Effector memory CD4-positive, alpha-beta T cell (primary cell): ENCODE measurements at regions not wholly inside any gene's neighbourhood (a gene's known extent, or its start where the extent isn't known, plus 50 kb on each side); places are given as distances from the start of the nearest gene placed in this dataset.

ENCODE experiments used
- DNase-seq, 3 donors: peaks; one replicate each; pipeline ENCODE4 v3.0.0-alpha.2; 2020
- H3K27ac ChIP-seq: 2 replicates; pipeline ENCODE4 v1.7.0; 2013; ENCODE audit warnings: mild to moderate bottlenecking, low read length, moderate library complexity; ENCODE audit not compliant: insufficient read depth, poor library complexity, severe bottlenecking
- H3K27me3 ChIP-seq: replicated peaks from 2 replicates; pipeline ENCODE4 v1.7.0; 2013; ENCODE audit warnings: mild to moderate bottlenecking, low read length; ENCODE audit not compliant: insufficient read depth, control insufficient read depth, poor library complexity, severe bottlenecking
- H3K36me3 ChIP-seq: 2 replicates; pipeline ENCODE4 v1.7.0; 2013; ENCODE audit warnings: mild to moderate bottlenecking, low read length, moderate library complexity; ENCODE audit not compliant: control insufficient read depth, insufficient read depth
- H3K4me1 ChIP-seq: 2 replicates; pipeline ENCODE4 v1.7.0; 2013; ENCODE audit warnings: low read length, mild to moderate bottlenecking; ENCODE audit not compliant: control insufficient read depth, insufficient read depth, poor library complexity, severe bottlenecking
- H3K4me3 ChIP-seq: 2 replicates; pipeline ENCODE4 v1.7.0; 2013; ENCODE audit warnings: low read length, low read depth, mild to moderate bottlenecking; ENCODE audit not compliant: insufficient read depth, poor library complexity, severe bottlenecking
- H3K9me3 ChIP-seq: 2 replicates; pipeline ENCODE4 v1.7.0; 2013; ENCODE audit warnings: mild to moderate bottlenecking, low read length, moderate library complexity; ENCODE audit not compliant: control insufficient read depth

DNA sequence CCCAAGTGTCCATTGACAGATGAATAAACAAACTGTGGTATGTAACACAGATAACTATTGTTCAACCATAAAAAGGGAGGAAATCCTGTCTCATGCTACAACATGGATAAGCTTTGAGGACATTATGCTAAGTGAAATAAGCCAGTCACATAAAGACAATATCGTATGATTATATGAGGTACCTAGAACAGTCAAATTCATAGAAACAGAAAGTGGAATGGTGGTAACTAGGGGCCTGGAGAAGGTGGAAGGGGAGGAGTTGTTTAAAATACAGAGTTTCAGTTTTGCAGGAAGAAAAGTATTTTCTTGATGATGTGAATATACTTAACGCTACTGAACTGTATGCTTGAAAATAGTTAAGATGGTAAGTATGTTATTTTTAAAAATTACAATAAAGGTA lies 304.6 kb upstream of the CXCR4 start:
- Histone ChIP-seq H3K9me3 (no peaks in the 10 kb centered on the region), H3K27me3 (no peaks in the 10 kb centered on the region), H3K36me3 (no peaks in the 10 kb centered on the region)

DNA sequence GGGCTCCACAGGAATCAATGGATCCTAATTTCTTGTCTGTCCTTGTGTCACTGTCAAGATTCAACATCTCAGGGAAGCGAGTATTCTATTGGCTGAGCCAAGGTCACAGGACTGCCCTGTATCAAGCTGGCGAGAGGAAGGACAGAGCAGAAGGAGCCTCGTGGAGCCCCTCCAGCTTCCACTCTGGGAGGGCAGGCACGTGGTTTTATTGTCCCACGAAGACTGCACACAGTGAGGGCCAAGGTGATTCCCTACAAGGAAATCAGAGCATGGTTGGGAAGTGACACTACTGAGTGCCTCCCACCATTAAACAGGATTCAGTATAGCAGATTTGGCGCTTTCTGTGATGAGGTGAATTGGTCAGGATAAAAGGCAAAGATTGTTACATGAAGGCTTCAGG lies 302.4 kb upstream of the CXCR4 start:
- H3K9me3 ChIP-seq = no peaks in the 10 kb centered on the region
- H3K4me1 ChIP-seq = peaks cover 6% of the 10 kb centered on the region
- no peak for DNase-seq
- H3K27me3 ChIP-seq = no peaks in the 10 kb centered on the region
- H3K27ac ChIP-seq = no peak overlapping the region
- H3K36me3 ChIP-seq = no peaks in the 10 kb centered on the region
- H3K4me3 ChIP-seq = no peak overlapping the region

More for the DNA sequence above, 304.6 kb upstream of the CXCR4 start:
- peaks cover 6% of the 10 kb centered on the region for H3K4me1 ChIP-seq
- no peak for DNase-seq
- no peak overlapping the region for H3K4me3 ChIP-seq
- no peak overlapping the region for H3K27ac ChIP-seq

DNA sequence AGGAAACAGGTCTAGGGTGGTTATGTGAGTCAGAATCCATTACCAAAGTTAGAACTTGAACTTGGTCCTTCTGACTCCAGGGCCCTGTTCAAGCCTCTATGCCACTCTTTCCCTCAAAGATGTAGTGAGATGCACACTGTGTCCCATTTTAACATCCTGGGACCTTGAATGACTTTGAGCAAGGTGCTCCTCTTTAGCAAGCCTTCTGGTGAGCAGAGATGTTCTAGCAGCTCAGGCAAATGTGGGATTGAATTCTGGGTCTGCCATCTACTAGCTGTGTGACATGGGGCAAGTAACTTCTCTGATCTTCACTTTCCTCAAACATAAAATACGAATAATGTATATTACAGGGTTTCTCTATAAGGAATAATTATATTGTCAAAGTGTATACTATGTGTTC lies 294.0 kb upstream of the CXCR4 start:
- no peaks in the 10 kb centered on the region for H3K9me3 ChIP-seq
- no peaks in the 10 kb centered on the region for H3K4me1 ChIP-seq
- no peak overlapping the region for H3K27ac ChIP-seq
- no peaks in the 10 kb centered on the region for H3K36me3 ChIP-seq
- no peak for DNase-seq
- H3K4me3 ChIP-seq = no peak overlapping the region
- peaks cover 3% of the 10 kb centered on the region for H3K27me3 ChIP-seq

DNA sequence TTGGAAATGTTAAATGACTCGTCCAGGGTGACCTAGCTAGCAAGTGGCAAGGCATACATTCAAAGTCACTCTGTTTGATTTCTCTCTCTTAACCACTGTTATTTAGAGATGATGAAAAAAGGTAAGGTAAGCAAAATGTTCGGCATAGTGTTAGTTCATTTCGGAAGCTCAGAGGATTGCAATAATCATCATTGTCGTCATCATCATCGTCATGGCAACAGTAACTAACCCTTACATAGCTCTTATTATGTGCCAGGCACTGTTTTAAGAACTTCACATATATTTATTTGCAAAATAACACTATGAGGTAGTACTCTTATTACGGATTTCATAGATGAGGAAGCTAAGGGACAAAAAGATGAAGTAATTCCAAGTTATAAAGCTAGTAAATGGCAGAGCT lies 292.7 kb upstream of the CXCR4 start:
- Histone ChIP-seq H3K9me3 (no peaks in the 10 kb centered on the region), H3K27me3 (peaks cover 3% of the 10 kb centered on the region), H3K36me3 (no peaks in the 10 kb centered on the region), H3K4me3 (no peak overlapping the region), H3K27ac (no peak overlapping the region), H3K4me1 (no peaks in the 10 kb centered on the region)
- no peak for DNase-seq

DNA sequence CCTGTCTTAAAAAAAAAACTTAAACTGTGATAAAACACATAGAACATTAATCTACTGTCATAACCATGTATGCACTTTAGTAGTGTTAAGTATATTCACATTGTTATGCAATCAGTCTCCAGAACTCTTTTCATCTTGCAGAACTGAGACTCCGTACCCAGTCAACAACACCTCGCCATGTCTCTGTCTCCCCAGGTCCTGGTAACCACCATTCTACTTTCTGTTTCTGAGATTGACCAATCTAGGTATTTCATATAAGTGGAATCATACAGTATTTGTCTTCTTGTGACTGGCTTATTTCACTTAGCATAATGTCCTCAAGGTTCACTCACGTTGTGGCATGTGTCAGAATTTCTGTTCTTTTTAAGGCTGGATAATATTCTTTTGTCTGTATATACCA lies 290.8 kb upstream of the CXCR4 start:
- Histone ChIP-seq H3K9me3 (no peaks in the 10 kb centered on the region), H3K27ac (no peak overlapping the region), H3K36me3 (no peaks in the 10 kb centered on the region), H3K4me1 (no peaks in the 10 kb centered on the region), H3K27me3 (peaks cover 3% of the 10 kb centered on the region), H3K4me3 (no peak overlapping the region)
- no peak for DNase-seq

DNA sequence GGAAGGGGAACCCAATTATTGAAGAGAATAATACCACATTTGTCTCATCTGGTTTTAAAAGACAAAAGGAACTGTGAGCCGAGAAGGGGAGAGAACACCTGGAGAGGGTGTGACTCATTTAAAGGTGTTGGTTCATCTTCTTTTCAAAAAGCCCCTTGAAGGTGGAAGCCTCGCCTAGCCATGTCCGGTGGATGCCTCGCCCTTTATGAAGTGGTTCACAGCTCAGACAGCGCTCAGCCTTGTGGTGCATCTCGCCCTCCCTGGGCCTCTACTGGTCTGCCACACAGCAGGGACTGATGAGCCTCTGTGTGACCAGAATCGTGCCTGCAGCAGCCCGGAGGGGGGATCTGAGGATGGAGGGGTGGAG lies 290.0 kb upstream of the CXCR4 start:
- no peak overlapping the region for H3K27ac ChIP-seq
- H3K9me3 ChIP-seq = no peaks in the 10 kb centered on the region
- no peak overlapping the region for H3K4me3 ChIP-seq
- H3K36me3 ChIP-seq = no peaks in the 10 kb centered on the region
- no peak for DNase-seq
- peaks cover 3% of the 10 kb centered on the region for H3K27me3 ChIP-seq
- H3K4me1 ChIP-seq = no peaks in the 10 kb centered on the region

DNA sequence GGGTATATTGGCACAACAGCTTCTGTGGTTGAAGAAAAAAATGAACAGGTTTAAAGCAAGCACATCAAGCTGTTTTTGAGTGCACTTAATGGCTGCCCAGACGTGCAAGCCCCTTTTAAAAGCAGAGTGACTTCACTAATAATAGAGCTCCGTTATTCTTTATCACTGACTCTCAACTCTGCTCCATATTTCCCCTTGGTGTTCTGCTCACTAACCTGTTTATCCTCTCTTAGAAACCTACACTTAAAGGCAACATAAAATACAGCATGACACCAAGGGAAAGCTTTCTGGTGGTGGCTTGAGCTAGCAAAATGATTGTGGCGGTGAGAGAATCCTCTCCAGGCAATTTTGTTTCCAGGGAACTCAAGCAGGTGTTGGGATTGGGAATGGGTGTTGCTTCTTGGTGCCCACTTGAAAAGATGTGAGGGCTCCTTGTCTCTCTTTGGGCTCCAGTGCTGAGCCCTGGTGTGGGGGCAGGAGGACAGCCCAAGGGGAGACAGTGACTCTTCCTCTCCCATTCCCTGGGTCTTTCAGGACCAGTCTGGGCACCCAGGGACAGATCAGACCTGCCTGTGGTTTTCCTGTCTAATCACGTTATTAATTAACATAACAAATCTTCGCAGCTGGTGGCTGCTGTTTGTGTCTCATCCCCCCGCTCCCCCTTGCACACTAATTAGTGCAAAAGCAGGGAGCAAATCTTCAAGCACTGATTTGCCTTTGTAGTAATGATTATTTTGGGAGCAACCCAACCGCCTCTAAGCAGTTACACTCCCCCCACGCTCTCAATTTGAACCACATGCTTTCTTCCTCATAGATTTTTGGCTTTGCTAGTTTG lies 289.4 kb upstream of the CXCR4 start:
- Histone ChIP-seq H3K4me1 (no peaks in the 10 kb centered on the region), H3K27me3 (peaks cover 3% of the 10 kb centered on the region), H3K4me3 (no peak overlapping the region), H3K9me3 (no peaks in the 10 kb centered on the region), H3K36me3 (no peaks in the 10 kb centered on the region), H3K27ac (no peak overlapping the region)
- DNase-seq = no peak

DNA sequence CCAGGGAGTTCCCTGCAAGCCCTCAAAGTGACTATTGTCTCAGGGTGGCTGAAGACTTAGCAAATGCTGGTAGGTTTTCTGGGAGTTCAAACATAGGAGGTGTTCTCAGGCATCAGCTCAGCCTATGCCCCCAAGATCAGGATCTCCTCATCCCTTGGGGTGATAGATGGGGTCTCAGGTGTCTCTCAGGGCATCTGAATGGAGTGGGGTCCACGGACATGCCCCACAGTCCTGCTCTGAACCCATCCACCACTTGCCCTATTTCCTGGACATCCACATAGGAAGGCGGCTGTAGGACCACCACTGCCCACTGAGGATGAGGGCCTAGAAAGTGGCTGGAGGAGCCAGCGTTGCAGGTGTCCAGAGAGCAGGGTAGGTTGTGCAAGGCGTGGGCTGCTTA lies 287.0 kb upstream of the CXCR4 start:
- no peak for DNase-seq
- Histone ChIP-seq H3K4me3 (no peak overlapping the region), H3K4me1 (no peaks in the 10 kb centered on the region), H3K36me3 (no peaks in the 10 kb centered on the region), H3K27ac (no peak overlapping the region), H3K27me3 (peaks cover 3% of the 10 kb centered on the region), H3K9me3 (no peaks in the 10 kb centered on the region)

DNA sequence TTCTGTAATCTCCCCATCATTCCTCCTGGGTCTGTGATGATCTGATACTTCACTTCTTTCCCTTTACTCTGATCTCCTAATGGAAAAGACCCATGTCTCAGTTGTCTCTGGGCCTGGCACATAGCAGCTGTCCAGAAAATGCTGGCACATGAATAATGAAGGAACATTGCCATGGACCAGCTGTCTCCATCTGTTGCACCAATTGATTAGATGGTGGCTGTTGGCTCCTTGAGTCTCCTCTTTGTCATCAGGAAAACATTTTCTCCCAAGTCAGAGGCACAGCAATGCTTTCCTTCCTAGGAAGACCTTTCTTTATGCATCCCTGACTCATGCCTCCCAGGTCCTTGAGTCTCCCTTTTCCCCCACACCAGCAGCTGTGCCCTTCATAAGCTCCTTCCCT lies 286.2 kb upstream of the CXCR4 start:
- no peak overlapping the region for H3K27ac ChIP-seq
- peaks cover 3% of the 10 kb centered on the region for H3K27me3 ChIP-seq
- no peak for DNase-seq
- H3K9me3 ChIP-seq = no peaks in the 10 kb centered on the region
- H3K4me3 ChIP-seq = no peak overlapping the region
- no peaks in the 10 kb centered on the region for H3K4me1 ChIP-seq
- no peaks in the 10 kb centered on the region for H3K36me3 ChIP-seq

DNA sequence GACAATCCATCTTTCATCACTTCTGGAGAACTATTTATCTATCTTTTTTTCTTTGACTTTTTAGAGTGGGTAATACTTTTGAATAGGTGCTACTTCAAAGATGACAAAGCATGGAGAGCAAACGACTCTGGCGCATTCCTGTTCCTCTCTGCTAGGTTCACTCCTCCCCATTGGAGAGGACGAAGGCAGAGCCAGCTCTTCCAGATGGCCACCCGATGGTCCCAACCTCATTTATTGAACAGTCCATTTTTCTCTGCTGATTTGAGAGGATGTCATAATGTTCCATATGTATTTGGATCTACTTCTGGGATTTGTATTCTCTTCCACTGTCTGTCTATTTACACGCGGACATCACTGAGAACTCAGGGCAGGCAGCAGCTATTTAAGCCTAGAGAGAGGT lies 284.3 kb upstream of the CXCR4 start:
- Histone ChIP-seq H3K4me3 (no peak overlapping the region), H3K9me3 (no peaks in the 10 kb centered on the region), H3K36me3 (no peaks in the 10 kb centered on the region), H3K27me3 (no peaks in the 10 kb centered on the region), H3K4me1 (no peaks in the 10 kb centered on the region), H3K27ac (no peak overlapping the region)
- DNase-seq = no peak
